ENCODE measurements at regions not wholly inside any gene's neighbourhood (a gene's known extent, or its start where the extent isn't known, plus 50 kb on each side); places are given as distances from the start of the nearest gene placed in this dataset.

DNA sequence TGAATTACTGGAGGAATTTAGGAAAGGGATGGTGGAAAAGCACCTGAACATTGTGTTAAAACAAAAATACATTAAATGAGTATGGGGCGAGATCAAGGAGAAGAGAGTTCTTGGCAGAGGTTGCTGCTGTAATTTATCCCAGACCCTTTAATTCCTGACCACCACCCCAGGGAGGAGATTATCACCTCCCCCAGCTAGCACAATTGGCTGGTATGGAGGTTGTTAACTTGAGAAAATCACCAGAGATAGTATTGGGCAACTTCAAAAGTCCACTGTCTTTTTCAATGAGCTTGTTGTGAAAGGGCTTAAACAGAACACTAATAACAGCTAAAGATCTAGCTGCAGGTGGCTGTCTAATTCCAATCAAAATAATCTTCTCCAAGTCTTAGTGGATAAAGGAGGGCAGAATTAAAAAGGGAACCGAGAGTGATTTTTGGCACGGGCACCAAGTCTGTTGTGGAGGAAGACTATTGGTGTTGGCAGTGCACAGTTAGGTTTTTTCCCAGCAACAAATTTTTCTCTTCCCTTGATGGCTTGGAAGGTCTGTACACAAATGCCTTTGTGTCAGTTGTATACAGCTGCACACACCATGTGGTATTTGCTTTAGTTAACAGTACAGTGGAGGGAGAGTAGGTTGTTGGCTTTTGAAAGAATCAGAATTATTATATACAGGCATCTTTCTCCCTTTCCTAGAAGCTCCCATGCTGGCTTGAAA is 289.5 kb downstream of the SLC4A3 start:
- DNase-seq (ENCODE audit: low spot score) = no peak
- intact Hi-C loops (cut with DNase I) = no loop called here

GRCh38 chr2:219918254-219918653 is 290.8 kb downstream of the SLC4A3 start:
- no peak for DNase-seq (ENCODE audit: low spot score)
- intact Hi-C loops (cut with DNase I) = no loop called here

DNA sequence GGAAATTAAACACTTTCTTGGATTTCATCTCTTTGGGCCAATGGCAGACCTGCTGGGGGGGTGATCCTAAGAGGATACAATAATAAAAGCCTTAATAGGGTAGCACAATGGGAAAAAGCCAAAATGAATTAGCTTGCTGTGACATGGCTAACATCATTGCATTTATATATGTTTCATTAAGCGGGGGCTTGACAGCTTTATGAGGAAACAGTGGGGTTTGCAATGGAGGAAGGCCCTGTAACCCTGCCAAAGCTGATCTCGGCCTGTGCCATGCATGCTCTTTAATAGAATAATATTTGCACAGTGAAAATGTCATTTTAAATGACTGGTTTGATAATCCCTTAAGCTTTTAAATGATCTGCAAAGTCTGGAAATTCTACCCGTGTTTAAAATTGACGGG is 291.5 kb downstream of the SLC4A3 start:
- intact Hi-C loops (cut with DNase I) = no loop called here
- no peak for DNase-seq (ENCODE audit: low spot score)

DNA sequence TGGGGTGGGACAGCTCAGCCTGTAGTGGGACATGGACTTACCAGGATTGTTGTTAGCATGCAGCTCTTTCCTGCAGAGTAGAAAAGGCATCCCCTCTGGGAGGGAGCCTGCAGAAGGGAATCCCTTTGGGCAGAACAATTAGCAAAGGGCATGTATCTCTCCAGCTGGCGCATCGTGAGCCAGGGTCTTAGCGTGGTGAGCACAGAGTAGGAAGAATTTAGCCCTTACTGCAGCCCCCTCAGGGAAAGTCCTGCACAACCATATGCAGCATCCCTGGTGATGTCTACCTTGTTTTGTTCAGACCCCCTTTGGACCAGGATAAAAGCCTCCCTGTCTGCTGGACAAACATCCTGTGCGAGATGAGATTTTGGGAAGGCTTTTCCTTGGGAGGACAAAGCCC is 292.1 kb downstream of the SLC4A3 start:
- DNase-seq (ENCODE audit: low spot score) = no peak
- intact Hi-C loops (cut with DNase I) = no loop called here

GRCh38 chr2:219929835-219930234 is 302.4 kb downstream of the SLC4A3 start:
- intact Hi-C loops (cut with DNase I) = no loop called here
- no peak for DNase-seq (ENCODE audit: low spot score)

DNA sequence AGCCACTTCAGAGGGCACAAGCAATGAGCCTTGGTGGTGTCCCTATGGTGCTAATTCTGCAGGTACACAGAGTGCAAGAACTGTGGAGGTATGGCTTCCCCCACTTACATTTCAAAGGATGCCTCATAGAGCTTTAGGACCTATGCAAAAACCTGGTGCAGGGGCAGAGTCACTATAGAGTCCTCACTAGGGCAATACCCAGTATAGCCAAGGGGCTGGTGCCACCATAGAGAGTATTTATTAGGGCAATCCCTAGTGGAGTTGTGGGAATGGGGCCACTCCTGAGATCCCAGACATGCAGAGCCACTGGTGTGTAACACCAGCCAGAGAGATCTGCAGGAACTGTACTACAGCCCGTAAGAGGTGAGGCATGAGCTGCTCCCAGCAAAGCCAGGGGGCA is 312.2 kb downstream of the SLC4A3 start:
- intact Hi-C loops (cut with DNase I) = no loop called here

DNA sequence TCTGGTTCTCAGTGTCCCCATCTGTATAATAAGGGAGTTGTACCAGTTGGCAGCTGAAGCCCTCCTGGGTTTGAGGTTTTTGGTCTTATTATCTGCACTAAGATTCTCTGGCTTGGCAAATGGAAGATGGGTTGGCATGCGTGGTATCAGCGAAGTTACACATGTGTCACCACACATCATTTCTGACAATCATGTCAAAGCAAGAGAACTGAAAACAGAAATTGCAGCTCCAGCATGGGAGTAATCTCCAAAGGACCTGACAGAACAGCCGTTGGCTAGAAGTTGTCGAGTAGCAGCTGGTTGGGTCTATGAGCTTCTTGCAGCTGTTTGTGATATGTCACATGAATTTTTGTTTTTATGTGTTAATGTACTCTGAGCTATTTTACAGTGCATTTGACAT is 317.4 kb downstream of the SLC4A3 start:
- DNase-seq (ENCODE audit: low spot score) = no peak
- intact Hi-C loops (cut with DNase I) = no loop called here

More for the DNA sequence above, 312.2 kb downstream of the SLC4A3 start:
- no peak for DNase-seq (ENCODE audit: low spot score)

DNA sequence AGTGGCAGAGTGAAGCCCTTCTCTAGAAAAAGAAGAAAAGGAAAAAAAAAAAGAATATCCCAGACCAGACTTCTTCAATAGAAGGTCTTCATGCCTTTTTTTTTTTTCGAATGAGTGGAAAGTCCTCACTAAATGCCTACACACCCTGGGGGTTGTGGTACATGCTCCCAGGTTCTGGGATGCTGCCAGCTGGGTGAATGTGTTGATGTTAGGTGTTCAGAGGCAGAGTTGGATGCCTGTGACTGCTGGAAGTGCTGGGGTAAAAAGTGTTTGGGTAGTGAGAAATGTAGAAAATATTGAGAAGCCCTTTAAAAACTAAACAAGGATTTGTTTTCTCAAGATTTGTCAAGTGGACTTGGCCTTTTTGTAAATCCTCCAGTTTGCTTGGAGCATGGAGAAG is 318.6 kb downstream of the SLC4A3 start:
- intact Hi-C loops (cut with DNase I) = no loop called here

DNA sequence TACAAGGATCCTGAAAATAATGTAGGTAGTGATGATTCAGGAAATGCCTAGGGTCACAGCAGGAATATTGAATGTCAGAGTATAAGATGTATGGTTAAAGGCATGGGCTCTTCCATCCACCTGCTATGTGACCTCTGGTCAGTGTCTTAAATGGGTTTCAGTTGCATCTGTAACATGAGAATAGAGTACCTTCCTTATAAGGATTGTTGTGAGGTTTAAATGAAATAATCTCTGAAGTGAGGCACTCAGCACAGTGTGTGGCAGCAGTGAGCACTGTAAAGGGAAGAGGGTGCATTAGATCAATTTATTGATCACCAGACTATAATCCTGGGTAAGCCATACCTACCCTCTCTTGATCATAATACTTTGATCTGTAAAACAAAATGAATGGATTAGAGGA is 319.1 kb downstream of the SLC4A3 start:
- intact Hi-C loops (cut with DNase I) = no loop called here
- no peak for DNase-seq (ENCODE audit: low spot score)

More for the DNA sequence above, 318.6 kb downstream of the SLC4A3 start:
- no peak for DNase-seq (ENCODE audit: low spot score)

DNA sequence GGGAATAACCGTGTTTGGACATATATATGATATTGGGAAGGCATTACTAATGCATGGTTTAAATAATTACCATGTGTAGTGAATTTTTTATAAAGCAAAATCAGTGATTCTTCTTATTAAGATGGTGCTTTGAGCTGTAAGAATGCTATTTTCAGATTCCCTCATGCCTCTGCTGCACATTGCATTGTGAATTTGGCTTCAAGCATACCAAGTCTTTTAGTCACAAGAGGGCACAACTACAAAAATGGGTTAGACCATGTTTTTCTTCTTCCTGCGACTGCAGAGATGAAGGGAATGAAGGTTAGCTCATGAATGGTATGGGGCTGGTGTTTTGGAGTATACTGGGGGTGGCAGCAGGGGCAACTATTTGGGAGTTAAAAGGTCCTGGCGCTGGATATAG is 320.1 kb downstream of the SLC4A3 start:
- intact Hi-C loops (cut with DNase I) = no loop called here
- DNase-seq (ENCODE audit: low spot score) = no peak

- no peak for DNase-seq (ENCODE audit: low spot score)
- intact Hi-C loops (cut with DNase I) = no loop called here
These were observed 321.6 kb downstream of the SLC4A3 start for GRCh38 chr2:219949053-219949452.

DNA sequence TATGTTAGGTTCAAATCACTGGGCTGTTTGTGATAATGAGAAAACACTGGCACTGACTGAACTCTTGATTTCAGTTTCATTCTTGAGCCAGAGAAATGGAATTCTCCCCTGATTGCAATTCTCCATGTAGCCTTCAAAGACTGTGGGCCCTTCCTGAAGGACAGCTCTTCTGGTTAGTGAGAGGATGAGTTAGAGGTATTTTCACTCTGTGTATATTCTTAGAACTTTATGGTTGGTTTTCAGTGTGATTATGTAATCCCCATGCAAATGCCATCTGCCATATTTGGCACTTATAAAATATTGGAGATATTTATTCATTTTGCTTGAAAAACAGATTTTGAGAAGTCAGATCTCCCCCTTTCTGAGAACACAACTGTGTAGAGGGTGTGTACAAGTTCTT is 323.7 kb downstream of the SLC4A3 start:
- no peak for DNase-seq (ENCODE audit: low spot score)
- intact Hi-C loops (cut with DNase I) = no loop called here

- intact Hi-C loops (cut with DNase I) = no loop called here
- no peak for DNase-seq (ENCODE audit: low spot score)
These were observed 326.9 kb downstream of the SLC4A3 start for GRCh38 chr2:219954331-219954730.

GRCh38 chr2:219957820-219958219 is 330.4 kb downstream of the SLC4A3 start:
- intact Hi-C loops (cut with DNase I) = no loop called here
- no peak for DNase-seq (ENCODE audit: low spot score)

GRCh38 chr2:219958941-219959340 is 331.5 kb downstream of the SLC4A3 start:
- intact Hi-C loops (cut with DNase I) = no loop called here
- DNase-seq (ENCODE audit: low spot score) = no peak

DNA sequence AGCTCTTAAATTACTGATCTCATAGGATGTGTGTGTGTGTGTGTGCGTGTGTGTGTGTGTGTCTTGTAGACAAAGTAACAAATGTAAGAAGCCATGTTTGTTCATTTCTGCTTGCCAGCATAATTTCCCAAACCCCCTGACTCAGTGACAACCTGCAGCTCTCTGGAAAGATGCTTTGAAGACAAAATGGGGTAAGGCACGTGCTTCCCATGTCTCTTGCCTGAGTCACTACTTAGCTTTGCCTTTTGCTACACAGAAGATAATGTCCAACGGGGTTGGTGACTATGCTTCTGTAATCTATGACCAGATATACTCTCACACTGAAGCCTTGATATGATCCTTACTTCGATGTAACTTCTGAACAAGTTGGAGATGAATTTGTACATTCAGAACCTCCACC is 332.0 kb downstream of the SLC4A3 start:
- intact Hi-C loops (cut with DNase I) = no loop called here
- DNase-seq (ENCODE audit: low spot score) = no peak

GRCh38 chr2:219961947-219962498 is 334.6 kb downstream of the SLC4A3 start:
- no peak for DNase-seq (ENCODE audit: low spot score)
- intact Hi-C loops (cut with DNase I) = no loop called here

DNA sequence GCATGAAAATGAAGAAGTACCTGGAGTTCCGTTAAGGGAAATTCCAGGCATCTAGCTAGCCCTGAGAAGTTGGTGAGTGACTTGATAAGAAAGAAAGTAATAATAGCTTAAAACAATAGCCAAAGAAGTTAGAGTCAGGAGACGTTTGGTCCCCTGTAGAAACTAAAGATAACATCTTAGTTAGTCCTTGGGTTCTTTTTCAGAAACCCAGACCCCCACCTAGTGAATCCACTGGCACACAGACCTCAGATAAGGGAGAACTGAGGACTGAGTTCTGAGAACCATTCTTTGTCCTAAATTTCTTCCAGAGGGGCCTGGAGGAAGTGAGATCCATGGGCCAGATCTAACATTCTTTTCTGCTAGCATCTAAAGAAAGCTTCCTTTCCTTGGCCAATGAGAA is 335.4 kb downstream of the SLC4A3 start:
- intact Hi-C loops (cut with DNase I) = no loop called here
- DNase-seq (ENCODE audit: low spot score) = no peak

DNA sequence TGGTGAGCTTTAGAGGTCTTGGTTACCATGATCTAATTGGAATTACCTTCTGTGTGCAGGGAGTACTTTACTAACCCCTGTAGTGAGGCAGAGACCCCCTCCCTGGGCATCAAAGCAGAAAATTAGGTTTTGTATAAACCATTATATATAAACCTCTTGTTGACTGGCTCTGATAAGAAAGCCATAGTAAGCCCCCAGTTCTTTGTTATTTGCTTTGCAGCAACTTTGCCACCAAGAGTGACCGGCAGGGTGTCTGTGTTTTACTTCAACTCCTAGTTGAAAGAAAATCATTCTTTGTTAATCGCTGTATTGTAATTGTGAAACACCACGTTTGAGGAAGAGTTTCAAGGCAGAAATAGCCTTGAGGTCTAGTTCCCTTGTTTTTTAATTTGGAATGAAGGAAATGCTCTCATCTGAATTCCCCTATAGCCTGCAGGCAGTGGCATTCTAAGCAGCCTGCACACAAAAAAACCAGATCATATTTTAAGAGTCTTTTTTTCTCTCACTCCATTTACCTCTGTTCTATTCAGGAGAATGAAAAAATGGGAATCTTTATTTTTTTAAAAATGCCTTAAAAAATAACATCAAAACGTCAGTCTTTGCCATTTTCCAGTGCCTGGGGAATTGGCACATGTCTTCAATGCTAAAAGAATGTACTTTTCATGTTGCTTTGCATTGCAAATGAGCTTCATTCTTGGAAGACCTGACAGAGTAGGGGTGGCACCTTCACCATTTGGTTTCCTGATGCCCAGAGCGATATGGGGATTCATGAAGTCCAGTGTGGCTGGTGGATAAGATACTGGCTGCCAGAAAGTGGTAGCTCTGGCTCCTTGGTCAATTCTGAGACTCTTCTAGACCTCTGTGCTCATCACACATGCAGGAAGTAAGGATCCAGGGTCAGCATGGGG is 338.1 kb downstream of the SLC4A3 start:
- intact Hi-C loops (cut with DNase I) = no loop called here
- DNase-seq (ENCODE audit: low spot score) = no peak

All from cardiac septum (tissue), 1 donor.